GM21526 (cell line): ENCODE measurements at regions not wholly inside any gene's neighbourhood (a gene's known extent, or its start where the extent isn't known, plus 50 kb on each side); places are given as distances from the start of the nearest gene placed in this dataset.

ENCODE experiments used
- ATAC-seq: cut with Tn5 transposase; IDR thresholded peaks from one replicate; pipeline ENCODE4 v1.9.1; 2021; ENCODE audit warnings: moderate library complexity; ENCODE audit not compliant: unreplicated experiment, low FRiP score

GRCh38 chrX:20355187-20355586 is 88.5 kb upstream of the RPS6KA3 start:
- no peak for ATAC-seq

DNA sequence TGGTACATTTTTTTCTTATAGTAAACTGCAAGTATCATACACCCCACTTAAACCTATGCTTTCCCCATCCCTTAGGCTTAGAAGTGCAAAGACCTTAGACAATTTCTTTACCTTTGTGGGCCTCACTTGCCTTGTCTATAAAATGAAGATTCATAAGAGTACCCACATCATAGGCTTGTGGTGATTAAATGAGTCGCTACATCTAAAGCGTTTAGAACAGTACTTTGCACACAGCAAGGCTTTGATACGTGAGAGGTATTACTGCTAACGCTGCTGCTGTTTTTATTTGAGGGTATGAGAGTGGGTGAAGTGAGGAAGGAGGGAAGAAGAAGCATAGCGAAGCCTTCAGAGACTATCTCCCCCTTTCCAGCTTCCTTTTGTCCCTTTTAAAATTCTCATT is 87.8 kb upstream of the RPS6KA3 start:
- no peak for ATAC-seq

GRCh38 chrX:20352935-20353336 is 86.2 kb upstream of the RPS6KA3 start:
- no peak for ATAC-seq

GRCh38 chrX:20352504-20352903 is 85.8 kb upstream of the RPS6KA3 start:
- ATAC-seq, result no peak

DNA sequence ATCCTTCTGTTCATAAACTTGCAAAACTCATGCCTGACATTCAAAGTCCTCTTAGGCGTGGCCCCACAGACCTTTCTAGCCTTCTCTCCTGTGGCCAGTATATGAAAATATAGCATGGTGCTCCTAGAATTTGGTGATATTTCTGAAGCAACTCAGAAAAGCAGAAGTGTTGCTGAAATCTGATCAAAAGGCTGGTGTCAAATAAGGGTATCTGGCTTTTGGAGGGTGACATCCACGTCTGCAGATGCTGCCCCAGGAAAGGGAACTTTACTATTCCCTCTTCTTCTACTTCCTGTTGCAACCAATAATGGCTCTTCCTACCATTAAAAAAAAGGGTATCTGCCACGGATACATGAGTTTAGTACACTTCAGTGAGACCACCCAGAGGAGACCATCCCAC is 83.9 kb upstream of the RPS6KA3 start:
- no peak for ATAC-seq

GRCh38 chrX:20348139-20348538 is 81.4 kb upstream of the RPS6KA3 start:
- ATAC-seq, result no peak

DNA sequence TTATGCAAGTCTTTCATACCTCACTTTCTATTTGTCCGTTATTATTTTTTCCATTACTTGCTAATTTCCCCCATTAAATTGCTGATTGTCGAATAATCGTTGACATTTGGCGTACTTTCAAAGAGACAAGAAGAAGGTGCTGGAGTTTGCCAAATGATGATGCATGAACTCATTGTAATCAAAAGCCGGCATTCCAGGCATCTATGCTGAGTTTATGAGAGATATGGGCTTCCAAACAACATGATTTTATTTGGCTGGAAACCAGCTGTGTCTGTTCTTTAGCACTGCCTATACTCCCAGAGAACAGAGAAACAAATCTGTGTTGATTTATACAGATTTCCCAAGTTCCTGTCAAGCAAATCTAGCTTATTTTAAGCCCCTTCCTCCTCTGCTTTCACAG is 80.8 kb upstream of the RPS6KA3 start:
- no peak for ATAC-seq

- no peak for ATAC-seq
Measured at GRCh38 chrX:20333672-20334071, 67.0 kb upstream of the RPS6KA3 start.

DNA sequence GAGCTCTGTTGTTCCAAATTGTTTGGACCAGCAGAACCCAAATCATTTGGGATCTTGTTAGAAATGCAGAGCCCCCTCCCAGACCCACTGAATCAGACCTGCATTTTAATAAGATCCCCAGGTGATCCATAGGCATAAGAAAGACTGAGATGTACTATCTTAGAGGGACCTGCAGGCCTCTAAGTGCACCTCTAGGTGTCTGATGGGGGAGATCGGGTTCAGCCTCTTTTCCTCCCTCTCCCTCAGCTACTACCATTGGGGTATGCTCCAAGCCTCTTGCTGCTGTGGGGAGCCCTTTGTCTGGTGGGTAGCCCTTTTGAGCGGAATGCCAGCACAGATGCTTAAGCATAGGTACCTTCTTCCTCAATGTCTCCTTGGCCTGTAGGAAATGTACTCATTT is 63.8 kb upstream of the RPS6KA3 start:
- ATAC-seq, result no peak

GRCh38 chrX:20329435-20329834 is 62.7 kb upstream of the RPS6KA3 start:
- no peak for ATAC-seq

DNA sequence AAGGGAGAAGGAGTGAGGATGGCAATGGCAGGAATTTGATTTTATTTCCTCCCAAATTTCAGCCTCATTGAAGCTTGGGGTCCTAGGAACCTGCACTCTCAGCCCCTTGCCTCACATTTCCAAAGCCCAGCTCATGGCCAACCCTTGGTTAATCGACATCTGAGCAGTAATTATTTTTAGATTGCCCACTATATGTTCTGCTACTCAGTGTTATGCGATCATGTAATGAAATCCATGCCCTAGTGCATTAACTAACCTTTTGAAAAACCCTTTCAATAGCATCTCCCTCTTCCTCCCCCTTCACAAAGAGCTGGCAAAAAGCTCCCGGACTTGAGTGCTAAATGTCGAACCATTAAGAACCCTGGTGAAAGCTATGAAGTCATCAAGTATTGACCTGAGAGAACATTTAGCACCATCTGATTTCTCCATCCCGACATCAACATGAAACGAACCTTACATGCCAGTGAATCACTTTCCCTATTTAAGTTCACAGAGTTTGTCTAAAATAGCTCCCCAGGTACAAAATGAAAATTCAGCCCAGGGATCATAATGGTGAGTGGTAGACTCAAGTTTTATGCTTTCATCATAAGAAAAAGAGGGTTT is 59.2 kb upstream of the RPS6KA3 start:
- no peak for ATAC-seq

DNA sequence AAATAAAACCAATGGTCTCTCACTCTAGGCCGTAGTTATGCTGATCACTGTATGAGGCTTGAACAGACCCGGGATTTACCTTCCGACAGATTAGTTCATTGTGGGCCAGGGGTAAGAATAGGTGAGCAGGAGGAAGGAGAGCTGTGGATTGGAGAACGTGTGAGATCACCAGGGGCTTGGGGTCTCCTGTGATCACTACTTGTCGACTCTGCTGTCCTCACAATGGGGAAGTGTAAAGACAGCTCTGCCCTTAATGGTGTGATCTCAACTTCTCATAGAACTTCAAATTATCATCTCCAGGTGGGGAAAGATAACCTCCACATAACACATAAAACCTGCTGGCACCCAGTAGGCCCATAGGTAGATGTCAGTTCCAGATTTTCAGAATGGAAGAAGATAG is 56.2 kb upstream of the RPS6KA3 start:
- ATAC-seq, result no peak

DNA sequence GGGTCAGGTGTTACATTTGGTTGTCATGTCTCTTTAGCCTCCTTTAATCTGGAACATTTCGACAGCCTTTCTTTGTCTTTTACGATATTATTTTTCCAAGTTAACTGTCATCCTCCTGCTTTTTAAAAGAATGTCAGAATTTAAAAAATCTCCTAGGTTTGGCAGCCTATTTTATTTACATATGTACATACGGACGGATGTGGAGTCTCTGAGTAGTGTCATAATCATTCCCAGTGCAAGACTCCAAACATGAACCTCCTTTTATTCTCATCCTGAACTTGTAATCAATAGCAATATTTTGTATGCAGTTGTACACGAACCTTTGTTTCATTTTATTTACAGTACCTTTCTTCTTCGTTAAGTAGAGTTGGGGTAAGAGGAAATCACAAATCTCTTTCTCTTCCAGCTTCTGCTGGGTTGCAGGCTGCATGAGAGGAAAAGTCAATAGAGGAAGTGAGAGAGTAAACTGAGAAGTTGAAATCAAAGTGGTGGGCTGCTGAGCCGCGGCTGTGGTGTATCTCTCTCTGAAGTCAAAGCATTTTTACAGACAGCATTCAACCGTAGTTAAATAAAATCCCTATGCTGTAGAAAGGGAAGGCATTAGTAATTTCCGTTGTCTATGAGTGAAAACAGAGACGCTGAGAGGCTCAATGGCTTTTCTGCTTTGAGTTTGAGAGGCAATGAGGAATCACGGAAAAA is 53.9 kb upstream of the RPS6KA3 start:
- peak; percentile 97 for ATAC-seq

DNA sequence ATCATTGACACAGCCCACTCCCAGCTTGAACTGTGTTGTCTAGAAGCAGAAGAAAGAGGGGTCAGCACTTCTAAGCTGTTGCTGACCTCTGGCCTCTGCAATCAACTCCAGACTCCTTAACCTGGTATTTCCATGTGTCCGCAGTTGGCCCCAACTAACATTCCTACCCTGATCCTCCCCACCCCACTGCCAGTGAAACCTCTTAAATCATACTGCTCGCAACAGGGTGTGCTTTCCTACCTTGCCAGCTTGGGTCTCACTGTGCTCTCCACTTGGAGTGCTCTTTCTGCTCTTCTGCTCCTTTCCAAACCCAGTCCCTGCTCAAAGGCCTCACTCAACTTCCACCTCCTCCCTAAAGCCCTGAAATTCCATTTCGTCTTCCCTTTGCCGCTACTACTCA is 52.3 kb upstream of the RPS6KA3 start:
- ATAC-seq, result no peak

DNA sequence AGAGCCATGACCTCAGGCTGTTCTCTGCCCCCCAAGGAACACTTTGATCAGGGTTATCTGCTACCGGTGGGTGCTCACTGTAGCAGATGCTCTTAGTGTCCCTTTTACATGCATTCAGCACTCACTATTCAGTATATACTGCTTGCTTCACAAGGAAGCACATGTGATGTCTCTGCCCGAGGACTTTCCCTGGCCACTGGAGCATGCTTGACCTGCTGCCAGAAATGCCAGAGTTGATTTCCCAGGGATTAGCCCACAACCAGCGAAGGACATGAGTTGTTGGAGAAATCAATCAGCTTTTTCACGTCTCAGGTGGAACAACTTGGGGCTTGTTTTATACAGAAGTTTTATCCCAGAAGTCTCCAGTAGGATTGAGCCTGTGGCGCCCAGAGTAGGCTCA is 51.2 kb upstream of the RPS6KA3 start:
- ATAC-seq, result no peak
